Activated T-cell treated with anti-CD3 and anti-CD28 coated beads, Interleukin-2, amount 50 U/mL, for 48 hours (primary cell): ENCODE measurements at regions not wholly inside any gene's neighbourhood (a gene's known extent, or its start where the extent isn't known, plus 50 kb on each side); places are given as distances from the start of the nearest gene placed in this dataset.

Experiments used
- DNase-seq, 2 experiments: peaks; one replicate each; pipeline ENCODE4 v3.0.0-alpha.2; 2020

- DNase-seq = no peak
These were observed 239.2 kb downstream of the MSRB3 start for GRCh38 chr12:65517656-65518210.

- no peak for DNase-seq
These were observed 240.3 kb downstream of the MSRB3 start for GRCh38 chr12:65518771-65519170.

- no peak for DNase-seq
These were observed 242.2 kb downstream of the MSRB3 start for GRCh38 chr12:65520658-65521057.

GRCh38 chr12:65522956-65523860 lies 244.7 kb downstream of the MSRB3 start:
- no peak for DNase-seq

GRCh38 chr12:65524666-65525065 lies 246.2 kb downstream of the MSRB3 start:
- no peak for DNase-seq

- DNase-seq = no peak
These were observed 247.1 kb downstream of the MSRB3 start for GRCh38 chr12:65525491-65526141.

- no peak for DNase-seq
These were observed 247.8 kb downstream of the MSRB3 start for GRCh38 chr12:65526311-65526710.

GRCh38 chr12:65528127-65528526 lies 249.6 kb downstream of the MSRB3 start:
- DNase-seq = no peak

- DNase-seq = no peak
These were observed 250.6 kb downstream of the MSRB3 start for GRCh38 chr12:65529106-65529505.

- no peak for DNase-seq
These were observed 251.4 kb downstream of the MSRB3 start for GRCh38 chr12:65529771-65530435.

- no peak for DNase-seq
These were observed 253.7 kb downstream of the MSRB3 start for GRCh38 chr12:65532162-65532561.

- no peak for DNase-seq
These were observed 254.3 kb downstream of the MSRB3 start for GRCh38 chr12:65532764-65533163.

GRCh38 chr12:65533177-65533883 lies 254.8 kb downstream of the MSRB3 start:
- DNase-seq = no peak

- no peak for DNase-seq
These were observed 255.9 kb downstream of the MSRB3 start for GRCh38 chr12:65534238-65534841.

GRCh38 chr12:65535946-65536345 lies 257.5 kb downstream of the MSRB3 start:
- no peak for DNase-seq

- DNase-seq = no peak
These were observed 257.9 kb downstream of the MSRB3 start for GRCh38 chr12:65536351-65536750.

GRCh38 chr12:65536876-65537681 lies 258.6 kb downstream of the MSRB3 start:
- DNase-seq = no peak

GRCh38 chr12:65537978-65538377 lies 259.5 kb downstream of the MSRB3 start:
- DNase-seq = no peak

- no peak for DNase-seq
These were observed 260.5 kb downstream of the MSRB3 start for GRCh38 chr12:65539023-65539422.

- no peak for DNase-seq
These were observed 261.7 kb downstream of the MSRB3 start for GRCh38 chr12:65540140-65540539.

- no peak for DNase-seq
These were observed 268.0 kb downstream of the MSRB3 start for GRCh38 chr12:65546528-65546927.
